OCI-LY3 (cell line): ENCODE measurements at regions not wholly inside any gene's neighbourhood (a gene's known extent, or its start where the extent isn't known, plus 50 kb on each side); places are given as distances from the start of the nearest gene placed in this dataset.

Source experiments
- EZH2phosphoT487 ChIP-seq: fragments of 200-600 bp; shearing (Covaris generic); IDR thresholded peaks from 2 replicates; pipeline ENCODE4 v1.6.1; 2018; ENCODE audit warnings: antibody characterized with exemption, mixed run types, low read depth
- TF ChIP-seq, protein P1 (sequence below): fragments of 200-600, 300-600 bp; sonication (generic); IDR thresholded peaks from 2 replicates; pipeline ENCODE4 v1.5.1; 2014; ENCODE audit warnings: antibody characterized with exemption, low read length, low read depth

DNA sequence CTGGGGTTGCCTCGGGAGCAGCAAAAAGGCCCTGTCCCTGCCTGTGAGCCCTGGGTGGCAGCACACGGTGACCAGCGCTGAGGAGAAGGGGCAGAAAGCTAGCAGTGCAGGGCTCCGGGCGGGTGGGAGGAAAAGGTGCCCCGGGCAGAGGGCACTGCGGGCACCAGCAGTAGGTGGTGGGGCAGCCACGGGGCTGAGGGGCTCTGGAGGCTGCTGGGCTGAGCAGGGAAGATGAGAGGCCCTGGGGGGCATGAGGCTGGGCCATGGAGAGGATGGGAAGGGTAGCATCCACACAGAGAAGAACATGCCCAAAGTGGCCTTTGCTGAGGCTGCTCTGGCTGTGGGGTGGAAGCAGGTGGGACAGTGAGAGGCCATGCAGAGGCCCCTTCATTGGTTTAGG lies 67.5 kb upstream of the NKX1-1 start:
- TF ChIP-seq EZH2phosphoT487, result no peak
- TF ChIP-seq, protein P1, sequence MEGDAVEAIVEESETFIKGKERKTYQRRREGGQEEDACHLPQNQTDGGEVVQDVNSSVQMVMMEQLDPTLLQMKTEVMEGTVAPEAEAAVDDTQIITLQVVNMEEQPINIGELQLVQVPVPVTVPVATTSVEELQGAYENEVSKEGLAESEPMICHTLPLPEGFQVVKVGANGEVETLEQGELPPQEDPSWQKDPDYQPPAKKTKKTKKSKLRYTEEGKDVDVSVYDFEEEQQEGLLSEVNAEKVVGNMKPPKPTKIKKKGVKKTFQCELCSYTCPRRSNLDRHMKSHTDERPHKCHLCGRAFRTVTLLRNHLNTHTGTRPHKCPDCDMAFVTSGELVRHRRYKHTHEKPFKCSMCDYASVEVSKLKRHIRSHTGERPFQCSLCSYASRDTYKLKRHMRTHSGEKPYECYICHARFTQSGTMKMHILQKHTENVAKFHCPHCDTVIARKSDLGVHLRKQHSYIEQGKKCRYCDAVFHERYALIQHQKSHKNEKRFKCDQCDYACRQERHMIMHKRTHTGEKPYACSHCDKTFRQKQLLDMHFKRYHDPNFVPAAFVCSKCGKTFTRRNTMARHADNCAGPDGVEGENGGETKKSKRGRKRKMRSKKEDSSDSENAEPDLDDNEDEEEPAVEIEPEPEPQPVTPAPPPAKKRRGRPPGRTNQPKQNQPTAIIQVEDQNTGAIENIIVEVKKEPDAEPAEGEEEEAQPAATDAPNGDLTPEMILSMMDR, result no peak
